Liver (tissue), 3 donors: ENCODE measurements at regions not wholly inside any gene's neighbourhood (a gene's known extent, or its start where the extent isn't known, plus 50 kb on each side); places are given as distances from the start of the nearest gene placed in this dataset.

Experiments
- EGR1 ChIP-seq, 2 donors: IDR thresholded peaks; 2 replicates each; pipeline ENCODE4 v1.6.1; 2016 to 2018; ENCODE audit warnings: antibody characterized with exemption in 2 of 2, low read depth in 2 of 2
- YY1 ChIP-seq: IDR thresholded peaks from 2 replicates; pipeline ENCODE4 v1.6.1; 2016; ENCODE audit warnings: antibody characterized with exemption, mild to moderate bottlenecking
- TF ChIP-seq, protein P1 (sequence below): IDR thresholded peaks from 2 replicates; pipeline ENCODE4 v1.6.1; 2016; ENCODE audit warnings: antibody characterized with exemption
- TF ChIP-seq, protein P2 (sequence below): fragments of 150-350 bp; IDR thresholded peaks from 2 replicates; pipeline ENCODE4 v1.5.1; 2017; ENCODE audit warnings: improper control_type of control experiment, low read depth, low read length; ENCODE audit not compliant: missing input control
- TF ChIP-seq, protein P3 (sequence below): IDR thresholded peaks from 2 replicates; pipeline ENCODE4 v1.6.1; 2016; ENCODE audit warnings: antibody characterized with exemption, mild to moderate bottlenecking
- donor health status: healthy.
- donor health status: healthy.

GRCh38 chr16:73143576-73144422 lies 95.9 kb upstream of the ZFHX3 start:
- TF ChIP-seq, protein P1, sequence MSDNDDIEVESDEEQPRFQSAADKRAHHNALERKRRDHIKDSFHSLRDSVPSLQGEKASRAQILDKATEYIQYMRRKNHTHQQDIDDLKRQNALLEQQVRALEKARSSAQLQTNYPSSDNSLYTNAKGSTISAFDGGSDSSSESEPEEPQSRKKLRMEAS: no peak
- TF ChIP-seq, protein P2, sequence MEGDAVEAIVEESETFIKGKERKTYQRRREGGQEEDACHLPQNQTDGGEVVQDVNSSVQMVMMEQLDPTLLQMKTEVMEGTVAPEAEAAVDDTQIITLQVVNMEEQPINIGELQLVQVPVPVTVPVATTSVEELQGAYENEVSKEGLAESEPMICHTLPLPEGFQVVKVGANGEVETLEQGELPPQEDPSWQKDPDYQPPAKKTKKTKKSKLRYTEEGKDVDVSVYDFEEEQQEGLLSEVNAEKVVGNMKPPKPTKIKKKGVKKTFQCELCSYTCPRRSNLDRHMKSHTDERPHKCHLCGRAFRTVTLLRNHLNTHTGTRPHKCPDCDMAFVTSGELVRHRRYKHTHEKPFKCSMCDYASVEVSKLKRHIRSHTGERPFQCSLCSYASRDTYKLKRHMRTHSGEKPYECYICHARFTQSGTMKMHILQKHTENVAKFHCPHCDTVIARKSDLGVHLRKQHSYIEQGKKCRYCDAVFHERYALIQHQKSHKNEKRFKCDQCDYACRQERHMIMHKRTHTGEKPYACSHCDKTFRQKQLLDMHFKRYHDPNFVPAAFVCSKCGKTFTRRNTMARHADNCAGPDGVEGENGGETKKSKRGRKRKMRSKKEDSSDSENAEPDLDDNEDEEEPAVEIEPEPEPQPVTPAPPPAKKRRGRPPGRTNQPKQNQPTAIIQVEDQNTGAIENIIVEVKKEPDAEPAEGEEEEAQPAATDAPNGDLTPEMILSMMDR: no peak
- TF ChIP-seq YY1: no peak
- TF ChIP-seq EGR1 (IDR thresholded peaks at IDR 0.05; ENCODE audit: low read depth in 2 of 2): no peak
- TF ChIP-seq, protein P3, sequence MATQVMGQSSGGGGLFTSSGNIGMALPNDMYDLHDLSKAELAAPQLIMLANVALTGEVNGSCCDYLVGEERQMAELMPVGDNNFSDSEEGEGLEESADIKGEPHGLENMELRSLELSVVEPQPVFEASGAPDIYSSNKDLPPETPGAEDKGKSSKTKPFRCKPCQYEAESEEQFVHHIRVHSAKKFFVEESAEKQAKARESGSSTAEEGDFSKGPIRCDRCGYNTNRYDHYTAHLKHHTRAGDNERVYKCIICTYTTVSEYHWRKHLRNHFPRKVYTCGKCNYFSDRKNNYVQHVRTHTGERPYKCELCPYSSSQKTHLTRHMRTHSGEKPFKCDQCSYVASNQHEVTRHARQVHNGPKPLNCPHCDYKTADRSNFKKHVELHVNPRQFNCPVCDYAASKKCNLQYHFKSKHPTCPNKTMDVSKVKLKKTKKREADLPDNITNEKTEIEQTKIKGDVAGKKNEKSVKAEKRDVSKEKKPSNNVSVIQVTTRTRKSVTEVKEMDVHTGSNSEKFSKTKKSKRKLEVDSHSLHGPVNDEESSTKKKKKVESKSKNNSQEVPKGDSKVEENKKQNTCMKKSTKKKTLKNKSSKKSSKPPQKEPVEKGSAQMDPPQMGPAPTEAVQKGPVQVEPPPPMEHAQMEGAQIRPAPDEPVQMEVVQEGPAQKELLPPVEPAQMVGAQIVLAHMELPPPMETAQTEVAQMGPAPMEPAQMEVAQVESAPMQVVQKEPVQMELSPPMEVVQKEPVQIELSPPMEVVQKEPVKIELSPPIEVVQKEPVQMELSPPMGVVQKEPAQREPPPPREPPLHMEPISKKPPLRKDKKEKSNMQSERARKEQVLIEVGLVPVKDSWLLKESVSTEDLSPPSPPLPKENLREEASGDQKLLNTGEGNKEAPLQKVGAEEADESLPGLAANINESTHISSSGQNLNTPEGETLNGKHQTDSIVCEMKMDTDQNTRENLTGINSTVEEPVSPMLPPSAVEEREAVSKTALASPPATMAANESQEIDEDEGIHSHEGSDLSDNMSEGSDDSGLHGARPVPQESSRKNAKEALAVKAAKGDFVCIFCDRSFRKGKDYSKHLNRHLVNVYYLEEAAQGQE: no peak
